Hematopoietic multipotent progenitor cell treated with erythropoietin and hydrocortisone succinate and interleukin-3 and kit ligand, for 8 days (in vitro differentiated cells): ENCODE measurements at regions not wholly inside any gene's neighbourhood (a gene's known extent, or its start where the extent isn't known, plus 50 kb on each side); places are given as distances from the start of the nearest gene placed in this dataset.
"Not testable (repeated sequence)": the region's sequence is repeated elsewhere in the genome, so short reads cannot be mapped to it uniquely, and the experiment has no call there.

Experiments used
- DNase-seq: peaks from one replicate; pipeline ENCODE4 v3.0.0-alpha.2; 2015

DNA sequence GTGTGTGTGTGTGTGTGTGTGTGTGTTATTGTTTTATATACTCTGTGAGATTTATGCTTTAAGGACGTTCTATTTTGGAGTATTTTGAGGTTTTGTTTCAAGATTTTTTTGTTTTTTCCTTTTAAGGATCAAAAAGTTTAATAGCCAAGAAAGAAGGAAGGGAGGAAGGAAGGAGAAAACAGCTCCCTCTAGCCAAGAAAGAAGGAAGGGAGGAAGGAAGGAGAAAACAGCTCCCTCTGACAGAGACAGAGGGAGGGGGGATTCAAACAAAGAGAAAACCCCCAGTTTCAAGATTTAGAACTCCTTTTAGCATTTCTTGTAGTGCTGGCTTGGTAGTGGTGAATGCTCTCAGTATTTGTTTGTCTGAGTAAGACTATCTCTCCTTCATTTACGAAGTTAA is 731.8 kb downstream of the ANKRD7 start:
- not testable (repeated sequence) for DNase-seq

- DNase-seq: no peak
Measured at GRCh38 chr7:118969370-118969769, 744.9 kb downstream of the ANKRD7 start.

DNA sequence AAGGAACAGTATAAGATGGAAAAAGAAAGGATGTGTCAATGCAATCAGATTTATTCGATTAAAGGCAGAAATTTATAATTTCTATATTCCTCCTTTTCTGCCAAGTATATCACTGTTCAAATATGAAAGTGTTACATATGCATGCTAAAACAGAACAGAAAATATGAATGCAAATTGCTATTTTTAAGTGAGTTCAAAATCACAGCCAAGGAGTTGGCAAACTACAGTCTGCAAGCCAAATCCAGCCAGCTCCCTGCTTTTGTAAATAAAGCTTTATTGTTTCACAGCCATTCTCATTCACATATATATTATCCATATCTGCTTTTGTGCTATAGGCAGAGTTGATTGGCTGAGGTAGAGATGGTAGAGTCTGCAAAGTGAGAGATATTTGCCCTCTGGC is 747.2 kb downstream of the ANKRD7 start:
- DNase-seq: no peak

- no peak for DNase-seq
Measured at GRCh38 chr7:118974836-118975235, 750.3 kb downstream of the ANKRD7 start.

DNA sequence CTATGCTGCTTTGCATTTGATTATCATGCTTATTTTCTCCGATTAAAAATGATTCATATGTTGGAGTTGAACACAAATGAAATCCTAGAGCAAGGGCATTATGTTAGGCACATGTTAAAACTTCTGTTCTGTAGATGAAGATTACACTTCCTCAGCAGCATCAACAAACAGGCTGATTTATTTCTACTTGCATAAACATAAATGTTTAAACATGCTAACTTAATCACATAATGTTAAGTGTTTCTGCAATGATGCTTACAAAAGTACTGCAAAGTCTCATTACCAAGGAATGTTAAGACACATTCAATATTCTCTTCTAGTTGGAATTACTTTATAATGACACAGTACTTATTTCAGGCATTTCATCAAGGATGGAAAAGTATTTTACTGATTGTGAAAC is 770.8 kb downstream of the ANKRD7 start:
- no peak for DNase-seq

GRCh38 chr7:119007236-119007635 is 782.7 kb downstream of the ANKRD7 start:
- DNase-seq: no peak

GRCh38 chr7:119010635-119011034 is 786.1 kb downstream of the ANKRD7 start:
- no peak for DNase-seq

- DNase-seq: no peak
Measured at GRCh38 chr7:119026391-119026790, 801.9 kb downstream of the ANKRD7 start.

- no peak for DNase-seq
Measured at GRCh38 chr7:119028736-119029135, 804.2 kb downstream of the ANKRD7 start.

GRCh38 chr7:119032136-119032535 is 807.6 kb downstream of the ANKRD7 start:
- DNase-seq: not testable (repeated sequence)

- no peak for DNase-seq
Measured at GRCh38 chr7:119033641-119034040, 809.1 kb downstream of the ANKRD7 start.

- no peak for DNase-seq
Measured at GRCh38 chr7:119037941-119038340, 813.4 kb downstream of the ANKRD7 start.

DNA sequence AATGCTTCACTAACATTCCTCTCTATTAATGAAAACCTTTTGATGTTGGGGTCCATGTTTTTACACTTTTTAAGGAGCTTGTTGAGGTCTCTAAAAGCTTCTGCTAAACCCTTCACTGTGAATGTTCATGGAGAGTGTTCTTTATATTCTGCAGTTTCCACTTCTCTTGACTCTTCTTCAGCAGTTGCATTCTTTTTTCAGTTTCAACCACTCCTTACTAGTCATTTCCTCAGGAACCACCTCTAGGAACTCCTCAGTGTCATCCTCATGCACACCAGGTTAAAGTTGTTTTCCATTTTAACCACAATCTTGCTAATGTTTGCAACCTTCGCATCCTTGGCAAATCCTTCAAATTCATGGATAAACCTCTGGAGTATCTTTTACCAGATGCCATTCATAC is 821.6 kb downstream of the ANKRD7 start:
- no peak for DNase-seq

DNA sequence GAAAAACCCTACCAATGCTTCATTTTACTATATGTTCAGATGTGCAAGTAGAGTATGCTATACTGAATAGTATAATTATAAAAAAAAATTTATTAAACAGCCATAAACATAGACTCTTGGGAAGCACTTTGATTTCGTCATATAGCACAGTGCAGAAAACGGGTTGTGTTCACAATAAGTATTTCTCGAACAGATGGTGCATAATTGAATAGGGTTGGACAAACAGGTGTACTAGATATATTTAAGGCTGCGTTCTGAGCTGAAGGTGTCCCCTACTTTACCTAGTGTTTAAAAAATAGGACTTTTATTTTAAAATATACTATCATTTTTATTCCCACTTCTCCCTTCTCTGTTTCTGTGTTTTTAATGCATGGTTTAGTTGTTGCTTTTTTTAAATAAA is 841.5 kb downstream of the ANKRD7 start:
- no peak for DNase-seq

GRCh38 chr7:119086026-119086425 is 861.5 kb downstream of the ANKRD7 start:
- DNase-seq: no peak

- no peak for DNase-seq
Measured at GRCh38 chr7:119090851-119091250, 866.3 kb downstream of the ANKRD7 start.

DNA sequence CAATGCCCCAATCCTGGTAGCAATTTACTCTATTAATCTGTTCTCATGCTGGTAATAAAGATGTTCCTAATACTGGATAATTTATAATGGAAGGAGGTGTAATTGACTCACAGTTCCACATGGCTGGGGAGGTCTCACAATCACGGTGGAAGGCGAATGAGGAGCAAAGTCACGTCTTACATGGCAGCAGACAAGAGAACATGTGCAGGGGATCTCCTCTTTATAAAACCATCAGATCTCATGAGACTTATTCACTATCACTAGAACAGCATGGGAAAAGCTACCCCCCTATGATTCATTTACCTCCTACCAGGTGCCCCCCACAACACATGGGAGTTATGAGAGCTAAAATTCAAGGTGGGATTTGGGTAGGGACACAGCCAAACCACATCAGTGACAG is 872.2 kb downstream of the ANKRD7 start:
- no peak for DNase-seq

GRCh38 chr7:119100611-119101258 is 876.2 kb downstream of the ANKRD7 start:
- DNase-seq: not testable (repeated sequence)

DNA sequence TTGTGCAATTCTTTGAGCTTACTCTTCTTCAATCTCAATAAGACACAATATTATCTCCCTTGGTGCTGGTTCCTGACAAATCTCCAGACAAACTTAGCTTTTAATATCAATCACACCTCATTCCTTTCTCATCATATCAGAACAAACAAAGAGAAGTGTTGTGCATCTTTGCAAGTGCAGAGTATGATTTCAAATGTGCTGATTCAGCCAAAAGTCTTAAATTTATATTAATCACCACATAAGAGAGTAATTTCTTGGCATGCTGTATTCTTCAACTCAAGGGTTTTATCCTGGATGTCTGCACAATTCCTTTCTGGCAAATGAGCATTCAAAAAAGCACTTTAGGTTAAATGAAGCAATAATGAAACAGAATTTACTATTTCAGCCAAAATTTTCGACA is 877.8 kb downstream of the ANKRD7 start:
- no peak for DNase-seq

GRCh38 chr7:119105381-119105780 is 880.9 kb downstream of the ANKRD7 start:
- DNase-seq: no peak

DNA sequence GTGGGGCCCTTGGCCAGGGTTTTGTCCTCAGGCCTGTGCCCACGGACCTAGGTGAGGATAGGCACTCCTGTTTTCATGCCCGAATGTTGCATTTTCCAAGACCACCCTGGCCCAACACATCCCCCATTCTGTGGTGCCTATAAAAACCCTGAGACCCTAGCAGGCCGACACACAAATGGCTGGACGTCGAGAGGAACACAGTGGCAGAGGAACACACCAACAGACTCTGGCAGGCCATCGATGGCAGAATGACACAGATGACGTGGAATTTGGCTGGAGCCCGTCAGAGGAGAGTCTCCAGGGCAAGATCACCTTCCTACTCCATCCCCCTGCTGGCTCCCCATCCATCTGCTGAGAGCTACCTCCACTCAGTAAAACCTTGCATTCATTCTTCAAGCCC is 898.8 kb downstream of the ANKRD7 start:
- DNase-seq: no peak

GRCh38 chr7:119127706-119128105 is 903.2 kb downstream of the ANKRD7 start:
- DNase-seq: no peak

DNA sequence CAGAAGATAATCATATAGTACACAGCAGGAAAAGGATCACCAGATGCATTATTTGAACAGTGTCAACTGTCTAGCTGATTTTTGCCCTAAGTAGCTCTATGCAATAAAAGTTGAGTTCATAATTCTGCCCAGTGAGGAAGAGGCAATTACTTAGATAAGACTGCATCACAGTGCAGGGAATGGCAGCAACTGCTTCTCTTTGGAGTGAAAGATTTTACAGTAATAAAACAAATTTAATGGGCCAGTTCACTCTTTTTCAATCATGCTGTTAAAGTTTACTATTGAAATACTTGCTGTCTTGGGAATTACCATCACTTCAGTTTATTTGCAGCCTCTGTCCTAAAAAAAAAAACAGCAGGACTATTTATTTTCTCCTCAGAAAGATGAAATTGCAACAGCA is 907.9 kb downstream of the ANKRD7 start:
- DNase-seq: no peak

DNA sequence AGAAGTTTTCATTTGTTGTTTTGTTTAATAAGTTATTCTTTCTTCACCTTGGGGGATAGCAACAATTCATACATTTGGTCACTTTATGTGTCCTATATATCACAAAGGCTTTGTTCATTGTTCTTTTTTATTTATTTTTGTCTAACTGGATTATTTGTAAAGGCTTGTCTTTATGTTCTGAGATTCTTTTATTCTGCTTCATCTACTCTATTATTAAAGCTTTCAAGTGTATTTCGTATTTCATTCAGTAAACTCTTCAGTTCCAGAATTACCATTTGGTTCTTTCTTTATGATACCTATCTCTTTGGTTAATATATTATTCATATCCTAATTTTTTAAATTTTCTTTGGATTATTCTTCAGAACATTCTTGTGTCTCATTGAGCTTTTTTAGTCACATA is 942.9 kb downstream of the ANKRD7 start:
- no peak for DNase-seq

DNA sequence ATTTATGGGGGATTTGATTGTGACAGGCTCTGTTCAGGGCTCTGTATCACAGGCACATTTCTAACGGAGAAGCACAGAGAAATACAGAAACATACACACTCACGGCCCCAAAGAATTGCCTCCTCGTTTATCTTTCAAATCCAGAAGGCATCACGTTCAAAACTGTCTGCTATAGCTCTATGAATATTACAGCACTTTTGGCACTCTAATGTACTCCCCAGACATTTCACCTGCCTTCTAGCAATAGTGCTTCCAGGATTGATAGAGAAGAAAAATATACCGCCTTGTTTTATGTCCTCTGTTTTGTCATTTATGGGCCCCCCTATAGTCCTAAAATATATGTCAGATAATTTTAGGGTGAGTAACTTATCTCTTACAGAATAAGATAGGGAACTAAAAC is 947.5 kb downstream of the ANKRD7 start:
- DNase-seq: no peak
